OCI-LY7 (cell line): ENCODE measurements at regions not wholly inside any gene's neighbourhood (a gene's known extent, or its start where the extent isn't known, plus 50 kb on each side); places are given as distances from the start of the nearest gene placed in this dataset.

Source experiments
- CTCF ChIP-seq: fragments of 200-600 bp; sonication (generic); conservative IDR thresholded peaks from 2 replicates; pipeline ENCODE4 v1.5.1; 2014; ENCODE audit warnings: mild to moderate bottlenecking, antibody characterized with exemption, low read length, moderate library complexity, mixed read lengths
- EZH2phosphoT487 ChIP-seq: fragments of 200-600 bp; sonication (generic); IDR thresholded peaks from 2 replicates; pipeline ENCODE4 v1.6.1; 2018; ENCODE audit warnings: low read depth, borderline replicate concordance, mild to moderate bottlenecking, mixed run types, antibody characterized with exemption, low read length, moderate library complexity, mixed read lengths

GRCh38 chr21:16074950-16075489 is 345.2 kb downstream of the USP25 start:
- no peak for TF ChIP-seq CTCF
- TF ChIP-seq EZH2phosphoT487: no peak
